Endothelial cell of umbilical vein (primary cell): ENCODE measurements at regions not wholly inside any gene's neighbourhood (a gene's known extent, or its start where the extent isn't known, plus 50 kb on each side); places are given as distances from the start of the nearest gene placed in this dataset.

Source experiments
- BruUV-seq: library from RNA; stranded (reverse); fragments of 400-500 nt; replicated peaks from 2 replicates; lab custom pipeline; 2021; lab: Mats Ljungman, UMichigan
- CTCF ChIA-PET: fragments of 300-600, 350-600 bp; sonication (Branson Sonifier 250); formaldehyde crosslinking; loops from one replicate; lab custom pipeline; 2021; ENCODE audit warnings: antibody characterized with exemption, inconsistent platforms; lab: Charles Lee
- POLR2A ChIA-PET: fragments of 300-600, 350-600 bp; sonication (Branson Sonifier 250); formaldehyde crosslinking; loops from one replicate; lab custom pipeline; 2021; ENCODE audit warnings: antibody characterized with exemption, inconsistent platforms; lab: Charles Lee
- DNase-seq: peaks from one replicate; pipeline ENCODE4 v3.0.0-alpha.2; 2011; ENCODE audit warnings: low read depth, low spot score
- FAIRE-seq: peaks from 2 replicates; lab custom pipeline; 2011; peaks lifted over from hg19 to GRCh38; lab: Jason Lieb, UNC
- H2AFZ ChIP-seq: 2 replicates; pipeline ENCODE4 v1.6.0; 2012; ENCODE audit warnings: low read depth, low read length, control low read depth, inconsistent platforms
- H3K27ac ChIP-seq: 2 replicates; pipeline ENCODE4 v1.5.1; 2011; ENCODE audit warnings: low read depth, mild to moderate bottlenecking, control low read depth, low read length, moderate library complexity; ENCODE audit not compliant: insufficient read depth
- H3K27me3 ChIP-seq, 2 experiments: 2 replicates each; pipeline versions ENCODE4 v1.6.0 to v1.6.1; 2011; ENCODE audit warnings: low read length in 2 of 2, mixed read lengths in 1 of 2; ENCODE audit not compliant: control insufficient read depth in 2 of 2, insufficient read depth in 2 of 2
- H3K36me3 ChIP-seq, 2 experiments: 2 replicates in 1 of 2; 3 replicates in 1 of 2; pipeline ENCODE4 v1.5.1; 2011; ENCODE audit warnings: low read length in 2 of 2, mild to moderate bottlenecking in 1 of 2, moderate library complexity in 1 of 2; ENCODE audit not compliant: control insufficient read depth in 2 of 2, insufficient read depth in 2 of 2; ENCODE audit errors: extremely low read depth in 1 of 2
- H3K4me1 ChIP-seq: 3 replicates; pipeline ENCODE4 v1.5.1; 2011; ENCODE audit warnings: mild to moderate bottlenecking, low read length; ENCODE audit not compliant: control insufficient read depth, insufficient read depth; ENCODE audit errors: extremely low read depth
- H3K4me2 ChIP-seq: 2 replicates; pipeline ENCODE4 v1.6.1; 2011; ENCODE audit warnings: low read length, control low read depth, mixed read lengths; ENCODE audit not compliant: insufficient read depth
- H3K4me3 ChIP-seq, 3 experiments: fragments of 200-600 bp in 1 of 3; sonication (generic), shearing (Covaris generic) in 1 of 3; replicated peaks in 1 of 3; 2 replicates each; pipeline ENCODE4 v1.5.1; 2011 to 2016; ENCODE audit warnings: control low read depth in 3 of 3, low read length in 3 of 3, mild to moderate bottlenecking in 2 of 3, inconsistent platforms in 1 of 3, low read depth in 1 of 3, moderate library complexity in 1 of 3; ENCODE audit not compliant: insufficient read depth in 1 of 3
- H3K79me2 ChIP-seq: 2 replicates; pipeline ENCODE4 v1.6.0; 2012; ENCODE audit warnings: low read length, inconsistent platforms; ENCODE audit not compliant: control insufficient read depth, insufficient read depth
- H3K9ac ChIP-seq: replicated peaks from 2 replicates; pipeline ENCODE3; 2011; ENCODE audit warnings: low read length, control low read depth; ENCODE audit not compliant: insufficient read depth; ENCODE audit errors: extremely low read depth
- H3K9me1 ChIP-seq: replicated peaks from 3 replicates; pipeline ENCODE4 v1.6.0; 2011; ENCODE audit warnings: mild to moderate bottlenecking, low read length; ENCODE audit not compliant: control insufficient read depth, insufficient read depth; ENCODE audit errors: extremely low read depth
- H3K9me3 ChIP-seq: replicated peaks from 2 replicates; pipeline ENCODE4 v1.5.1; 2012; ENCODE audit warnings: low read length, inconsistent platforms; ENCODE audit not compliant: control insufficient read depth, insufficient read depth
- H4K20me1 ChIP-seq: replicated peaks from 2 replicates; pipeline ENCODE3; 2011; ENCODE audit warnings: mild to moderate bottlenecking, low read length; ENCODE audit not compliant: control insufficient read depth, insufficient read depth; ENCODE audit errors: extremely low read depth
- EZH2 ChIP-seq: IDR thresholded peaks from 2 replicates; pipeline ENCODE4 v1.6.1; 2012; ENCODE audit warnings: borderline replicate concordance, low read depth, mild to moderate bottlenecking, moderate library complexity, low read length, inconsistent platforms; ENCODE audit not compliant: severe bottlenecking
- FOS ChIP-seq: IDR thresholded peaks from 2 replicates; pipeline ENCODE4 v1.6.1; 2011; ENCODE audit warnings: mild to moderate bottlenecking, low read length, moderate library complexity, borderline replicate concordance; ENCODE audit not compliant: insufficient read depth
- GATA2 ChIP-seq: IDR thresholded peaks from 2 replicates; pipeline ENCODE4 v1.7.0; 2011; ENCODE audit warnings: low read depth, mild to moderate bottlenecking, moderate library complexity, mixed read lengths, low read length; ENCODE audit not compliant: insufficient read length, insufficient read depth
- JUN ChIP-seq: IDR thresholded peaks from 2 replicates; pipeline ENCODE4 v1.6.1; 2011; ENCODE audit warnings: borderline replicate concordance, low read depth; ENCODE audit not compliant: insufficient read length, insufficient read depth
- MYC ChIP-seq: IDR thresholded peaks from one replicate; pipeline ENCODE4 v1.6.1; 2011; ENCODE audit warnings: mild to moderate bottlenecking, low read depth, low read length
- POLR2A ChIP-seq: IDR thresholded peaks from 2 replicates; pipeline ENCODE4 v1.6.1; 2012; ENCODE audit warnings: low read depth, mild to moderate bottlenecking, control low read depth, low read length
- POLR2AphosphoS5 ChIP-seq: IDR thresholded peaks from 2 replicates; pipeline ENCODE4 v1.6.1; 2012; ENCODE audit warnings: low read depth, mild to moderate bottlenecking, control low read depth, low read length, moderate library complexity; ENCODE audit not compliant: insufficient read depth
- dilution Hi-C: fragments of 300-500 bp; cut with MboI; formaldehyde crosslinking; loops from one replicate; pipeline ENCODE4 v1.15.0; 2019; ENCODE audit warnings: low sequenced_read_pairs; ENCODE audit not compliant: extremely low pct_ligation_motif_present
- intact Hi-C: fragments of 100-400 bp; cut with micrococcal nuclease; formaldehyde crosslinking; loops from one replicate; pipeline ENCODE4 v1.10.0; 2022
- TF ChIP-seq, protein P1 (sequence below), 2 donors: IDR thresholded peaks; 1 replicate in 1 of 2; 2 replicates in 1 of 2; pipeline ENCODE4 v1.5.1; 2011; ENCODE audit warnings: low read length in 2 of 2, mild to moderate bottlenecking in 2 of 2, moderate library complexity in 2 of 2, control low read depth in 1 of 2, inconsistent platforms in 1 of 2, low read depth in 1 of 2; ENCODE audit not compliant: insufficient read depth in 1 of 2; ENCODE audit errors: extremely low read depth in 1 of 2
- TF ChIP-seq, protein P2 (sequence below): IDR thresholded peaks from 2 replicates; pipeline ENCODE4 v1.6.1; 2011; ENCODE audit not compliant: insufficient read depth, insufficient read length

DNA sequence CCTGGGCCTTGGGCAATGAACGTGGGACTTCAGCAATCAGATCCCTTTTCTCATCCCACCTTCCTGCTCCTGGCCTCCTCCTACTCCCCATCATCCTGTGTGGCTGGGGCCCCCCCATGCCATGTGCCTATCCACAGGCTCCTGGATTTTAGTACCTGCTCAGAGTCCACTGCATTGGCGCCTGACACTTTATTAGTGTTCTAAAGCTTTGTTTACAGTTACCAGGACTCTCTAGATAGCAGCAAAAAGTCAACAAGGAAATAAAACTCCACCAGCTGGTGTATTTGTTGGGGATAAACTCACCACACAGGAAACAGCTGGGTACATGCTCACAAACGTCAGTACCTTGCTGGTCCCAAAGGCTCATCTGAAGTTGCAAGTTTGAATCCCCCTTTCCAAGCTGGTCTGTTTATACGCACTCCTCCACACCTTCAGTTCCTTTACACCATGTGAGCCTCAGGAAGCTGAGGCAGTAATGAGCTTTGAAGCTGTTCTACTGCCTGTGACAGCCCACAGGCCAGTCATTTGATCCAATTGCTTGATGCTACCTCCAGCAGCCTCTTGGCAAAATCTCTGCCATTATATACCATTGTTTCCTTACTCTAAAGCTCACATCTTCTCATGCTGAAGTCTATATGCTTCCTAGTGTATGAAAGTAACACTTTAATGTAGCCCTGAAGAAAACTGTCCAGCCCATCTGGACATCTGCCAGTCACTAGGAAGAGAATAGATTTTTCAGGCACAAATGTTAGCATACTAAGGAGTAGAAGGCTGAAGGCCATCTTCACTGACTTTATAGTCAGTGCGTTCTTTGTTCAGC lies 76.6 kb downstream of the ANKEF1 start:
- no peak for TF ChIP-seq JUN
- TF ChIP-seq POLR2A: no peak
- TF ChIP-seq, protein P1, sequence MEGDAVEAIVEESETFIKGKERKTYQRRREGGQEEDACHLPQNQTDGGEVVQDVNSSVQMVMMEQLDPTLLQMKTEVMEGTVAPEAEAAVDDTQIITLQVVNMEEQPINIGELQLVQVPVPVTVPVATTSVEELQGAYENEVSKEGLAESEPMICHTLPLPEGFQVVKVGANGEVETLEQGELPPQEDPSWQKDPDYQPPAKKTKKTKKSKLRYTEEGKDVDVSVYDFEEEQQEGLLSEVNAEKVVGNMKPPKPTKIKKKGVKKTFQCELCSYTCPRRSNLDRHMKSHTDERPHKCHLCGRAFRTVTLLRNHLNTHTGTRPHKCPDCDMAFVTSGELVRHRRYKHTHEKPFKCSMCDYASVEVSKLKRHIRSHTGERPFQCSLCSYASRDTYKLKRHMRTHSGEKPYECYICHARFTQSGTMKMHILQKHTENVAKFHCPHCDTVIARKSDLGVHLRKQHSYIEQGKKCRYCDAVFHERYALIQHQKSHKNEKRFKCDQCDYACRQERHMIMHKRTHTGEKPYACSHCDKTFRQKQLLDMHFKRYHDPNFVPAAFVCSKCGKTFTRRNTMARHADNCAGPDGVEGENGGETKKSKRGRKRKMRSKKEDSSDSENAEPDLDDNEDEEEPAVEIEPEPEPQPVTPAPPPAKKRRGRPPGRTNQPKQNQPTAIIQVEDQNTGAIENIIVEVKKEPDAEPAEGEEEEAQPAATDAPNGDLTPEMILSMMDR (IDR thresholded peaks at IDR 0.05; ENCODE audit: extremely low read depth in 1 of 2, insufficient read depth in 1 of 2, low read depth in 1 of 2, low read length in 2 of 2): no peak
- TF ChIP-seq POLR2AphosphoS5: no peak
- no peak for TF ChIP-seq GATA2
- no peak for TF ChIP-seq FOS
- no peak for TF ChIP-seq EZH2
- no peak for TF ChIP-seq MYC
- TF ChIP-seq, protein P2, sequence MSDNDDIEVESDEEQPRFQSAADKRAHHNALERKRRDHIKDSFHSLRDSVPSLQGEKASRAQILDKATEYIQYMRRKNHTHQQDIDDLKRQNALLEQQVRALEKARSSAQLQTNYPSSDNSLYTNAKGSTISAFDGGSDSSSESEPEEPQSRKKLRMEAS: no peak
- Histone ChIP-seq H3K4me2 (no peak overlapping the region), H2AFZ (no peak overlapping the region), H3K4me3 (no peak overlapping the region), H3K9me1 (no peaks in the 10 kb centered on the region), H3K79me2 (no peaks in the 10 kb centered on the region), H3K27ac (no peak overlapping the region), H3K9ac (no peak overlapping the region), H3K27me3 (no peaks in the 10 kb centered on the region), H3K4me1 (no peaks in the 10 kb centered on the region), H4K20me1 (no peaks in the 10 kb centered on the region), H3K36me3 (no peaks in the 10 kb centered on the region), H3K9me3 (no peaks in the 10 kb centered on the region)
- dilution Hi-C loops (no loop called here), intact Hi-C loops (no loop called here)
- POLR2A ChIA-PET: interaction anchor here (0.5 kb wide), 1 partner anchor 141 kb away, joined by 4 read pairs; no protein-coding TSS in a partner anchor
- CTCF ChIA-PET: interaction anchor here (1.1 kb wide), 1 partner anchor 67 kb away, joined by 3 read pairs; no protein-coding TSS in a partner anchor
- FAIRE-seq (no peak), DNase-seq (no peak)
- BruUV-seq: no TSS peak
